Adrenal gland (tissue), 9 donors: ENCODE measurements at regions not wholly inside any gene's neighbourhood (a gene's known extent, or its start where the extent isn't known, plus 50 kb on each side); places are given as distances from the start of the nearest gene placed in this dataset.
"Not testable (repeated sequence)": the region's sequence is repeated elsewhere in the genome, so short reads cannot be mapped to it uniquely, and the experiment has no call there.

ENCODE experiments used
- DNase-seq, 7 donors: peaks; one replicate each; pipeline ENCODE4 v3.0.0-alpha.2; 2019 to 2020
- H3K27ac ChIP-seq, 5 donors: fragments of 200-600 bp; sonication (generic) in 4 of 5; 1 replicate in 3 of 5; 2 replicates in 2 of 5; pipeline versions ENCODE4 v1.5.1 to v1.8.0; 2016 to 2020; ENCODE audit warnings: mild to moderate bottlenecking in 1 of 5
- H3K27me3 ChIP-seq: fragments of 200-600 bp; 2 replicates; pipeline ENCODE4 v1.8.0; 2021
- H3K36me3 ChIP-seq, 2 donors: fragments of 200-600 bp; replicated peaks in 1 of 2; 1 replicate in 1 of 2; 2 replicates in 1 of 2; pipeline versions ENCODE4 v1.5.1 to v1.8.0; 2018 to 2022
- H3K4me1 ChIP-seq, 2 donors: fragments of 200-600 bp; replicated peaks in 1 of 2; 1 replicate in 1 of 2; 2 replicates in 1 of 2; pipeline versions ENCODE4 v1.5.1 to v1.8.0; 2018 to 2021
- H3K4me3 ChIP-seq, 4 donors: fragments of 200-600 bp; sonication (generic) in 3 of 4; one replicate each; pipeline ENCODE4 v1.5.1; 2016 to 2018
- H3K9me3 ChIP-seq, 3 donors: fragments of 200-600 bp; sonication (generic) in 1 of 3; replicated peaks in 1 of 3; 1 replicate in 2 of 3; 2 replicates in 1 of 3; pipeline versions ENCODE4 v1.5.1 to v1.8.0; 2016 to 2021
- CTCF ChIP-seq, 6 experiments: fragments of 450-650 bp in 4 of 6; fragments of 200-600 bp in 2 of 6; sonication (generic) in 1 of 6; IDR thresholded peaks; 1 replicate in 5 of 6; 2 replicates in 1 of 6; pipeline versions ENCODE4 v1.5.1 to v1.8.0; 2016 to 2021; ENCODE audit warnings: antibody characterized with exemption in 6 of 6, mild to moderate bottlenecking in 2 of 6, moderate library complexity in 1 of 6
- POLR2A ChIP-seq, 2 donors: fragments of 450-650 bp; IDR thresholded peaks; one replicate each; pipeline ENCODE4 v1.6.1; 2017; ENCODE audit warnings: antibody characterized with exemption in 2 of 2, mild to moderate bottlenecking in 2 of 2, moderate library complexity in 1 of 2
- WGBS, 4 donors: extraction: QIAGEN DNeasy Blood & Tissue Kit in 2 of 4; methylation state at CpG; one replicate each; pipeline versions ENCODE4 v1.1.5 to v1.1.7; 2013 to 2017; 5-methylcytosine and 5-hydroxymethylcytosine counted together
- intact Hi-C, 2 donors: fragments of 100-400 bp; cut with DNase I; formaldehyde crosslinking; loops; one replicate each; pipeline versions ENCODE4 v1.14.1 to v1.15.0; 2022 to 2023
- donor health status: healthy with polysubstance abuse.
- donor health status: Bipolar disorder and iron deficiency.
- donor health status: DM: yes; HTN: yes; CAD: no.
- donor health status: DM: no; HTN: no; CAD: no.
- donor health status: DM: no; HTN: no; CAD: no.

GRCh38 chr2:195555971-195556370, 101.1 kb upstream of the SLC39A10 start:
- Histone ChIP-seq H3K4me3 (no peak overlapping the region), H3K27ac (no peak overlapping the region), H3K36me3 (no peaks in the 10 kb centered on the region), H3K4me1 (no peaks in the 10 kb centered on the region), H3K27me3 (no peaks in the 10 kb centered on the region), H3K9me3 (no peaks in the 10 kb centered on the region)
- WGBS, 4 donors = 90 to 100% (median 96%) methylated on average over 1 of the region's 1 CpG
- intact Hi-C loops = no loop called here
- TF ChIP-seq POLR2A (IDR thresholded peaks at IDR 0.05) = no peak
- TF ChIP-seq CTCF (IDR thresholded peaks at IDR 0.05) = no peak
- DNase-seq = no peak

GRCh38 chr2:195552581-195552980, 104.4 kb upstream of the SLC39A10 start:
- Histone ChIP-seq H3K36me3 (no peaks in the 10 kb centered on the region), H3K4me3 (no peak overlapping the region), H3K27me3 (no peaks in the 10 kb centered on the region), H3K9me3 (no peaks in the 10 kb centered on the region), H3K27ac (no peak overlapping the region), H3K4me1 (no peaks in the 10 kb centered on the region)
- no peak for DNase-seq
- TF ChIP-seq POLR2A (IDR thresholded peaks at IDR 0.05) = no peak
- TF ChIP-seq CTCF (IDR thresholded peaks at IDR 0.05) = no peak
- intact Hi-C loops = no loop called here
- WGBS, 4 donors = 63 to 83% (median 75%) methylated on average over 1 of the region's 1 CpG

- DNase-seq = no peak
- Histone ChIP-seq H3K4me1 (no peaks in the 10 kb centered on the region), H3K27ac (no peak overlapping the region), H3K27me3 (no peaks in the 10 kb centered on the region), H3K9me3 (no peaks in the 10 kb centered on the region), H3K36me3 (no peaks in the 10 kb centered on the region), H3K4me3 (no peak overlapping the region)
- TF ChIP-seq POLR2A (IDR thresholded peaks at IDR 0.05) (no peak), CTCF (IDR thresholded peaks at IDR 0.05) (no peak)
- 83 to 90% (median 86%) methylated on average over 4 of the region's 4 CpGs for WGBS, 4 donors
- intact Hi-C loops = no loop called here
These were observed 108.7 kb upstream of the SLC39A10 start for GRCh38 chr2:195548198-195548940.

GRCh38 chr2:195547268-195547840, 109.7 kb upstream of the SLC39A10 start:
- H3K9me3 ChIP-seq, DNase-seq, H3K4me3 ChIP-seq, intact Hi-C loops, H3K27ac ChIP-seq, H3K36me3 ChIP-seq, H3K27me3 ChIP-seq, H3K4me1 ChIP-seq: not testable (repeated sequence)
- WGBS, 4 donors = 92 to 99% (median 94%) methylated on average over 14 to 47 of the region's 47 CpGs

- intact Hi-C loops = no loop called here
- no peak for DNase-seq
- Histone ChIP-seq H3K27ac (no peak overlapping the region), H3K4me1 (no peaks in the 10 kb centered on the region), H3K4me3 (no peak overlapping the region), H3K27me3 (no peaks in the 10 kb centered on the region), H3K36me3 (no peaks in the 10 kb centered on the region), H3K9me3 (no peaks in the 10 kb centered on the region)
- TF ChIP-seq CTCF (IDR thresholded peaks at IDR 0.05) = no peak
- TF ChIP-seq POLR2A (IDR thresholded peaks at IDR 0.05) = no peak
- WGBS, 4 donors = 68 to 88% (median 84%) methylated on average over 3 of the region's 3 CpGs
These were observed 111.2 kb upstream of the SLC39A10 start for GRCh38 chr2:195545811-195546210.
